ENCODE measurements at regions not wholly inside any gene's neighbourhood (a gene's known extent, or its start where the extent isn't known, plus 50 kb on each side); places are given as distances from the start of the nearest gene placed in this dataset.

GRCh38 chr1:82218846-82219245 lies 418.1 kb downstream of the ADGRL2 start:
- H3K27me3 ChIP-seq: no peaks in the 10 kb centered on the region
- no peak overlapping the region for H3K4me3 ChIP-seq
- intact Hi-C loops (cut with DNase I; ENCODE audit: low total_unique reads): no loop called here
- H3K27ac ChIP-seq: no peak overlapping the region
- H3K36me3 ChIP-seq: no peaks in the 10 kb centered on the region
- no peak for DNase-seq (ENCODE audit: low spot score in 2 of 2)
- TF ChIP-seq, protein P1, sequence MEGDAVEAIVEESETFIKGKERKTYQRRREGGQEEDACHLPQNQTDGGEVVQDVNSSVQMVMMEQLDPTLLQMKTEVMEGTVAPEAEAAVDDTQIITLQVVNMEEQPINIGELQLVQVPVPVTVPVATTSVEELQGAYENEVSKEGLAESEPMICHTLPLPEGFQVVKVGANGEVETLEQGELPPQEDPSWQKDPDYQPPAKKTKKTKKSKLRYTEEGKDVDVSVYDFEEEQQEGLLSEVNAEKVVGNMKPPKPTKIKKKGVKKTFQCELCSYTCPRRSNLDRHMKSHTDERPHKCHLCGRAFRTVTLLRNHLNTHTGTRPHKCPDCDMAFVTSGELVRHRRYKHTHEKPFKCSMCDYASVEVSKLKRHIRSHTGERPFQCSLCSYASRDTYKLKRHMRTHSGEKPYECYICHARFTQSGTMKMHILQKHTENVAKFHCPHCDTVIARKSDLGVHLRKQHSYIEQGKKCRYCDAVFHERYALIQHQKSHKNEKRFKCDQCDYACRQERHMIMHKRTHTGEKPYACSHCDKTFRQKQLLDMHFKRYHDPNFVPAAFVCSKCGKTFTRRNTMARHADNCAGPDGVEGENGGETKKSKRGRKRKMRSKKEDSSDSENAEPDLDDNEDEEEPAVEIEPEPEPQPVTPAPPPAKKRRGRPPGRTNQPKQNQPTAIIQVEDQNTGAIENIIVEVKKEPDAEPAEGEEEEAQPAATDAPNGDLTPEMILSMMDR (IDR thresholded peaks at IDR 0.05): no peak
- TF ChIP-seq POLR2AphosphoS5 (IDR thresholded peaks at IDR 0.05): no peak
- no peak for TF ChIP-seq POLR2A (IDR thresholded peaks at IDR 0.05)
- H3K9me3 ChIP-seq: no peaks in the 10 kb centered on the region
- H3K4me1 ChIP-seq: no peaks in the 10 kb centered on the region

GRCh38 chr1:82215853-82216175 lies 415.1 kb downstream of the ADGRL2 start:
- Histone ChIP-seq H3K27ac (no peak overlapping the region), H3K9me3 (no peaks in the 10 kb centered on the region), H3K4me3 (no peak overlapping the region), H3K36me3 (no peaks in the 10 kb centered on the region), H3K27me3 (no peaks in the 10 kb centered on the region), H3K4me1 (no peaks in the 10 kb centered on the region)
- intact Hi-C loops (cut with DNase I; ENCODE audit: low total_unique reads): no loop called here
- DNase-seq (ENCODE audit: low spot score in 2 of 2): no peak
- no peak for TF ChIP-seq POLR2AphosphoS5 (IDR thresholded peaks at IDR 0.05)
- TF ChIP-seq POLR2A (IDR thresholded peaks at IDR 0.05): no peak
- TF ChIP-seq, protein P1 (IDR thresholded peaks at IDR 0.05): no peak

- Histone ChIP-seq H3K4me1 (no peaks in the 10 kb centered on the region), H3K27ac (no peak overlapping the region)
- intact Hi-C loops (cut with DNase I; ENCODE audit: low total_unique reads): no loop called here
Observed at GRCh38 chr1:82215056-82215852, 414.5 kb downstream of the ADGRL2 start.

DNA sequence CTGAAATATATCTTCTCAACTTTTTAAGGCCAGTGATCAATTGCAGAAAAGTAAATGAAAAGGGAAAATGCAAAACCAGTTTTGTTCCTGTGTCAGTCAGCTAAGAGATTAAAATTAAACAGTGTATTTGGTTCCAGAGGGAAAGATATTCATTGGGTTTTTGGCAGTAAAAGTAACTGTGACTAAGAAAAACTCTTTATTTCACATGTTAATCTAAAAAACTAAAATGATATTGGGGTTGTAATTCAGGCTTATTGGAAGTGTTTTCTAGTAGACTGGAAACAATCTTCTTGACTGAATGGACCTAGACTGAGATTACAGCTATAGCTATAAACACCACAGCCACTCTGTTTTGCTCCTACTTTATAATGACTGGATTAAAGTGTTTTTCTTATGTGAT lies 413.9 kb downstream of the ADGRL2 start:
- Histone ChIP-seq H3K27ac (no peak overlapping the region), H3K9me3 (no peaks in the 10 kb centered on the region), H3K27me3 (no peaks in the 10 kb centered on the region), H3K4me1 (no peaks in the 10 kb centered on the region), H3K4me3 (no peak overlapping the region), H3K36me3 (no peaks in the 10 kb centered on the region)
- DNase-seq (ENCODE audit: low spot score in 2 of 2): no peak
- intact Hi-C loops (cut with DNase I; ENCODE audit: low total_unique reads): no loop called here
- TF ChIP-seq, protein P1 (IDR thresholded peaks at IDR 0.05): no peak
- no peak for TF ChIP-seq POLR2A (IDR thresholded peaks at IDR 0.05)
- TF ChIP-seq POLR2AphosphoS5 (IDR thresholded peaks at IDR 0.05): no peak

More at GRCh38 chr1:82215056-82215852, 414.5 kb downstream of the ADGRL2 start:
- H3K9me3 ChIP-seq: no peaks in the 10 kb centered on the region
- no peaks in the 10 kb centered on the region for H3K27me3 ChIP-seq
- H3K36me3 ChIP-seq: no peaks in the 10 kb centered on the region
- no peak overlapping the region for H3K4me3 ChIP-seq
- TF ChIP-seq, protein P1 (IDR thresholded peaks at IDR 0.05): no peak
- no peak for TF ChIP-seq POLR2AphosphoS5 (IDR thresholded peaks at IDR 0.05)
- no peak for TF ChIP-seq POLR2A (IDR thresholded peaks at IDR 0.05)
- no peak for DNase-seq (ENCODE audit: low spot score in 2 of 2)

DNA sequence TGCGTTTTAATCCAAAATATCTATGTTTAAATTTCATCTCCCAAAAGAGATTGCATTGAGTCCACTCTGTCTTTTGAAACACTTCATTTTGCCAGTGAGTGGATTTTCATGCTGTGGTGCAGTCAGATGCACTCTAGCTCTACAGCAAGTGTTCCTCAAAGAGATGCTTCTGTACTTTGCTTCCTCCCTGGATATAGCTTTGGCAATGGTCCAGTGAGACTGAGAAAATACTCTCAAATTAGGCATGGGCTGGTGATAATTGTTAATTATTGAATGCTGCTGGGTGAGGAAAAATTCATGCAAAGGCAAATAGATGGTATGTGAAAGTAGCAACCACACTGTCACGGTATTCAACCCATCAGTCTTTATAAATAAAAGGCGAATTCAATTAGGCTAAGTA lies 396.9 kb downstream of the ADGRL2 start:
- H3K27me3 ChIP-seq: no peaks in the 10 kb centered on the region
- intact Hi-C loops (cut with DNase I; ENCODE audit: low total_unique reads): no loop called here
- no peak overlapping the region for H3K27ac ChIP-seq
- DNase-seq (ENCODE audit: low spot score in 2 of 2): no peak
- no peaks in the 10 kb centered on the region for H3K9me3 ChIP-seq
- no peak for TF ChIP-seq POLR2AphosphoS5 (IDR thresholded peaks at IDR 0.05)
- no peak for TF ChIP-seq POLR2A (IDR thresholded peaks at IDR 0.05)
- TF ChIP-seq, protein P1 (IDR thresholded peaks at IDR 0.05): no peak
- H3K4me1 ChIP-seq: no peaks in the 10 kb centered on the region
- no peak overlapping the region for H3K4me3 ChIP-seq
- no peaks in the 10 kb centered on the region for H3K36me3 ChIP-seq
